ENCODE measurements at regions not wholly inside any gene's neighbourhood (a gene's known extent, or its start where the extent isn't known, plus 50 kb on each side); places are given as distances from the start of the nearest gene placed in this dataset.

GRCh38 chr10:36115364-36115763 is 473.3 kb upstream of the FZD8 start:
- no peak overlapping the region for H3K9ac ChIP-seq
- no peak for TF ChIP-seq CTCF (IDR thresholded peaks at IDR 0.05)
- H2AFZ ChIP-seq: no peak overlapping the region
- H3K36me3 ChIP-seq (ENCODE audit: control insufficient read depth, insufficient read depth, low read length): no peaks in the 10 kb centered on the region
- H3K4me1 ChIP-seq: no peaks in the 10 kb centered on the region
- H3K9me3 ChIP-seq (ENCODE audit: control insufficient read depth, low read length): no peaks in the 10 kb centered on the region
- no peak overlapping the region for H3K4me2 ChIP-seq (ENCODE audit: low read length)
- H3K4me3 ChIP-seq (ENCODE audit: low read depth, low read length): no peak overlapping the region
- no peaks in the 10 kb centered on the region for H3K79me2 ChIP-seq
- H3K27me3 ChIP-seq (ENCODE audit: control insufficient read depth, insufficient read depth, low read length): no peaks in the 10 kb centered on the region
- no peak overlapping the region for H3K27ac ChIP-seq

GRCh38 chr10:36114913-36115312 is 472.8 kb upstream of the FZD8 start:
- Histone ChIP-seq H3K79me2 (no peaks in the 10 kb centered on the region), H3K9ac (no peak overlapping the region), H3K9me3 (ENCODE audit: control insufficient read depth, low read length) (no peaks in the 10 kb centered on the region), H3K27ac (no peak overlapping the region), H3K27me3 (ENCODE audit: control insufficient read depth, insufficient read depth, low read length) (no peaks in the 10 kb centered on the region), H3K4me3 (ENCODE audit: low read depth, low read length) (no peak overlapping the region), H3K4me1 (no peaks in the 10 kb centered on the region), H3K36me3 (ENCODE audit: control insufficient read depth, insufficient read depth, low read length) (no peaks in the 10 kb centered on the region), H2AFZ (no peak overlapping the region), H3K4me2 (ENCODE audit: low read length) (no peak overlapping the region)
- no peak for TF ChIP-seq CTCF (IDR thresholded peaks at IDR 0.05)

GRCh38 chr10:36114141-36114540 is 472.0 kb upstream of the FZD8 start:
- H3K27ac ChIP-seq: no peak overlapping the region
- no peaks in the 10 kb centered on the region for H3K27me3 ChIP-seq (ENCODE audit: control insufficient read depth, insufficient read depth, low read length)
- no peak for TF ChIP-seq CTCF (IDR thresholded peaks at IDR 0.05)
- no peak overlapping the region for H3K4me3 ChIP-seq (ENCODE audit: low read depth, low read length)
- H3K9me3 ChIP-seq (ENCODE audit: control insufficient read depth, low read length): no peaks in the 10 kb centered on the region
- no peak overlapping the region for H3K9ac ChIP-seq
- H3K4me1 ChIP-seq: no peaks in the 10 kb centered on the region
- no peaks in the 10 kb centered on the region for H3K36me3 ChIP-seq (ENCODE audit: control insufficient read depth, insufficient read depth, low read length)
- no peak overlapping the region for H3K4me2 ChIP-seq (ENCODE audit: low read length)
- H2AFZ ChIP-seq: no peak overlapping the region
- H3K79me2 ChIP-seq: no peaks in the 10 kb centered on the region

GRCh38 chr10:36111676-36112075 is 469.6 kb upstream of the FZD8 start:
- H3K27me3 ChIP-seq (ENCODE audit: control insufficient read depth, insufficient read depth, low read length): no peaks in the 10 kb centered on the region
- no peak overlapping the region for H3K9ac ChIP-seq
- no peak overlapping the region for H3K27ac ChIP-seq
- H3K4me1 ChIP-seq: no peaks in the 10 kb centered on the region
- no peak overlapping the region for H2AFZ ChIP-seq
- no peak overlapping the region for H3K4me2 ChIP-seq (ENCODE audit: low read length)
- H3K36me3 ChIP-seq (ENCODE audit: control insufficient read depth, insufficient read depth, low read length): no peaks in the 10 kb centered on the region
- no peaks in the 10 kb centered on the region for H3K79me2 ChIP-seq
- TF ChIP-seq CTCF (IDR thresholded peaks at IDR 0.05): no peak
- no peaks in the 10 kb centered on the region for H3K9me3 ChIP-seq (ENCODE audit: control insufficient read depth, low read length)
- H3K4me3 ChIP-seq (ENCODE audit: low read depth, low read length): no peak overlapping the region

- H3K4me2 ChIP-seq (ENCODE audit: low read length): no peak overlapping the region
- no peak for TF ChIP-seq CTCF (IDR thresholded peaks at IDR 0.05)
- H3K79me2 ChIP-seq: no peaks in the 10 kb centered on the region
- no peaks in the 10 kb centered on the region for H3K27me3 ChIP-seq (ENCODE audit: control insufficient read depth, insufficient read depth, low read length)
- no peaks in the 10 kb centered on the region for H3K9me3 ChIP-seq (ENCODE audit: control insufficient read depth, low read length)
- no peak overlapping the region for H3K4me3 ChIP-seq (ENCODE audit: low read depth, low read length)
- H3K4me1 ChIP-seq: no peaks in the 10 kb centered on the region
- H3K27ac ChIP-seq: no peak overlapping the region
- H2AFZ ChIP-seq: no peak overlapping the region
- H3K36me3 ChIP-seq (ENCODE audit: control insufficient read depth, insufficient read depth, low read length): no peaks in the 10 kb centered on the region
- H3K9ac ChIP-seq: no peak overlapping the region
These were observed 468.0 kb upstream of the FZD8 start for GRCh38 chr10:36110097-36110496.

Measured in parathyroid adenoma (tissue), 2 donors.